KBM-7 (cell line): ENCODE measurements at regions not wholly inside any gene's neighbourhood (a gene's known extent, or its start where the extent isn't known, plus 50 kb on each side); places are given as distances from the start of the nearest gene placed in this dataset.
A peak's percentile ranks its signal among the peaks of the same experiment; 100 is the strongest.

ENCODE experiments used
- DNase-seq: peaks from one replicate; pipeline ENCODE4 v3.0.0-alpha.2; 2015
- in situ Hi-C: fragments of 300-500 bp; cut with MboI; formaldehyde crosslinking; loops from 2 replicates; pipeline ENCODE4 v1.14.3; 2020; ENCODE audit warnings: low sequenced_read_pairs, low pct_unique_long_range_greater_than_20kb, mixed read lengths

- in situ Hi-C loops: no loop called here
- no peak for DNase-seq
Measured at GRCh38 chr13:88042489-88042888, 371.3 kb downstream of the SLITRK5 start.

GRCh38 chr13:88051746-88052482, 380.7 kb downstream of the SLITRK5 start:
- DNase-seq: no peak
- in situ Hi-C loops: no loop called here

- DNase-seq: no peak
- in situ Hi-C loops: no loop called here
Measured at GRCh38 chr13:88063741-88064140, 392.6 kb downstream of the SLITRK5 start.

- in situ Hi-C loops: no loop called here
- DNase-seq: no peak
Measured at GRCh38 chr13:88066847-88067246, 395.7 kb downstream of the SLITRK5 start.

GRCh38 chr13:88068316-88068715, 397.1 kb downstream of the SLITRK5 start:
- no peak for DNase-seq
- in situ Hi-C loops: no loop called here

GRCh38 chr13:88068975-88069374, 397.8 kb downstream of the SLITRK5 start:
- DNase-seq: peak; percentile 8
- in situ Hi-C loops: no loop called here

GRCh38 chr13:88071371-88071770, 400.2 kb downstream of the SLITRK5 start:
- in situ Hi-C loops: no loop called here
- no peak for DNase-seq

- DNase-seq: no peak
- in situ Hi-C loops: no loop called here
Measured at GRCh38 chr13:88074794-88075510, 403.8 kb downstream of the SLITRK5 start.

- no peak for DNase-seq
- in situ Hi-C loops: no loop called here
Measured at GRCh38 chr13:88085036-88085435, 413.9 kb downstream of the SLITRK5 start.

GRCh38 chr13:88086577-88086976, 415.4 kb downstream of the SLITRK5 start:
- in situ Hi-C loops: no loop called here
- DNase-seq: no peak

- in situ Hi-C loops: no loop called here
- DNase-seq: peak; percentile 1
Measured at GRCh38 chr13:88097541-88097940, 426.4 kb downstream of the SLITRK5 start.

- DNase-seq: no peak
- in situ Hi-C loops: no loop called here
Measured at GRCh38 chr13:88103824-88104223, 432.7 kb downstream of the SLITRK5 start.

GRCh38 chr13:88104576-88104975, 433.4 kb downstream of the SLITRK5 start:
- in situ Hi-C loops: no loop called here
- DNase-seq: no peak

- in situ Hi-C loops: no loop called here
Measured at GRCh38 chr13:88107570-88107969, 436.4 kb downstream of the SLITRK5 start.

GRCh38 chr13:88112526-88112925, 441.4 kb downstream of the SLITRK5 start:
- peak; percentile 21 for DNase-seq
- in situ Hi-C loops: no loop called here

More at GRCh38 chr13:88107570-88107969, 436.4 kb downstream of the SLITRK5 start:
- DNase-seq: no peak

GRCh38 chr13:88115976-88116375, 444.8 kb downstream of the SLITRK5 start:
- in situ Hi-C loops: no loop called here
- DNase-seq: no peak

GRCh38 chr13:88118952-88119351, 447.8 kb downstream of the SLITRK5 start:
- in situ Hi-C loops: no loop called here
- DNase-seq: no peak

- DNase-seq: no peak
- in situ Hi-C loops: no loop called here
Measured at GRCh38 chr13:88124142-88124541, 453.0 kb downstream of the SLITRK5 start.

GRCh38 chr13:88125055-88125454, 453.9 kb downstream of the SLITRK5 start:
- in situ Hi-C loops: no loop called here
- DNase-seq: no peak

GRCh38 chr13:88136098-88136790, 465.1 kb downstream of the SLITRK5 start:
- no peak for DNase-seq
- in situ Hi-C loops: no loop called here
